Kidney (tissue), 13 donors: ENCODE measurements at regions not wholly inside any gene's neighbourhood (a gene's known extent, or its start where the extent isn't known, plus 50 kb on each side); places are given as distances from the start of the nearest gene placed in this dataset.

Experiments used
- DNase-seq, 5 donors: peaks; one replicate each; pipeline ENCODE4 v3.0.0-alpha.2; 2013 to 2020
- FAIRE-seq: peaks from 2 replicates; lab custom pipeline; 2012; peaks lifted over from hg19 to GRCh38; lab: Jason Lieb, UNC
- H3K27ac ChIP-seq, 2 donors: one replicate each; pipeline ENCODE4 v1.7.0; 2013; ENCODE audit warnings: low read depth in 2 of 2, low read length in 2 of 2, inconsistent platforms in 1 of 2
- H3K27me3 ChIP-seq: one replicate; pipeline ENCODE4 v1.7.1; 2013; ENCODE audit warnings: low read length, inconsistent platforms; ENCODE audit not compliant: control insufficient read depth, insufficient read depth
- H3K36me3 ChIP-seq, 3 donors: one replicate each; pipeline versions ENCODE4 v1.7.0 to v1.7.1; 2013; ENCODE audit warnings: low read length in 3 of 3, control low read depth in 1 of 3, inconsistent platforms in 1 of 3; ENCODE audit not compliant: insufficient read depth in 3 of 3, control insufficient read depth in 2 of 3
- H3K4me1 ChIP-seq, 3 donors: one replicate each; pipeline versions ENCODE4 v1.7.0 to v1.7.1; 2013; ENCODE audit warnings: low read length in 3 of 3, inconsistent platforms in 1 of 3, low read depth in 1 of 3; ENCODE audit not compliant: control insufficient read depth in 2 of 3, insufficient read depth in 2 of 3
- H3K4me3 ChIP-seq, 3 donors: one replicate each; pipeline versions ENCODE4 v1.7.0 to v1.8.1; 2013; ENCODE audit warnings: low read length in 3 of 3, control low read depth in 1 of 3, inconsistent platforms in 1 of 3
- H3K9ac ChIP-seq, 3 donors: one replicate each; pipeline versions ENCODE4 v1.7.0 to v1.7.1; 2013; ENCODE audit warnings: low read length in 3 of 3, control low read depth in 1 of 3, inconsistent platforms in 1 of 3
- H3K9me3 ChIP-seq, 3 donors: one replicate each; pipeline versions ENCODE4 v1.7.0 to v1.7.1; 2013; ENCODE audit warnings: low read length in 3 of 3, control low read depth in 1 of 3, inconsistent platforms in 1 of 3; ENCODE audit not compliant: control insufficient read depth in 2 of 3, insufficient read depth in 1 of 3
- intact Hi-C: fragments of 100-400 bp; cut with DNase I; formaldehyde crosslinking; loops from one replicate; pipeline ENCODE4 v1.11.1; 2022
- TF ChIP-seq, protein P1 (sequence below): IDR thresholded peaks from 3 replicates; pipeline ENCODE4 v1.5.1; 2012; ENCODE audit warnings: mild to moderate bottlenecking, moderate library complexity, borderline replicate concordance; ENCODE audit not compliant: insufficient read depth; ENCODE audit errors: extremely low read depth
- donor health status: control.
- donor health status: control.
- donor health status: control.
- donor health status: control.
- donor health status: control.
- donor health status: DM: yes; HTN: yes; CAD: no.
- donor health status: Normal renal cell carcinoma (clear cell type).

DNA sequence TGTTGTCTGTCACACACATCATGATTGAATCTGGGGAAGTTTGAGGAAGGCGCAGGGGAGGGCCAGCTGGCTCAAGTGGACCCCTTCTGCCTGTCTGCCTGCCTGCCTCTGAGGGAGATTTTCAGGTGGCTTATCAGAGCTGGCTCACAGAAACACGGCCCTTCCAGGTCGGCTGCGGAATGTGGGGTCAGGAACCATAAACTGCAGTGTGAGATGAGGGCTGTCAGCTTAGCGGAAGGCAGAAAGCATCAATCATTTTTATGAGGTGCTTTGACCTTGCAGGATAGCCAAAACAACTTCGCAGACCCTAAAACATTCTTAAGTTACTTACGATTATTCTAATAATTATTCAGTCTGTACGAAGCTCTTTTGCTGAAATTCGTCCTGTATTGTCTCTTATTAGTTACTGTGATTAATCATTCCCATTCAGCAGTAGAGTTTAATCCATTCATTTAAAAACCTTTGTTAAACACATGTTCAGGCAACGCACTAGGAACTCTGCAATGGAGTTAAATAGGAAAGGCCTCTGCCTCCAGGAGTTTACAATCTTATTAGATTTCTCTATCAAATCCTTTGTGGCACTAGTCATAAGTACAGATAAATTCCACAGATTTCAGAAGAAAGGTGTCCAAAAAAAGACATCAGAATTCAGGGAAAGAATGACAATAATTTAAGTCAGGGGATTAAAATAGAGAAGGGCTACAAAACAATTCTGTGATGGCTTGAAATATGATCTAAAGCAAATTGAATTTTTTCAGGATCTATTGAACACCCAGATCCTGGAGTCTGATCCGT lies 371.6 kb downstream of the HRH4 start:
- Histone ChIP-seq H3K36me3 (no peaks in the 10 kb centered on the region), H3K27me3 (no peaks in the 10 kb centered on the region), H3K27ac (no peak overlapping the region), H3K4me3 (no peak overlapping the region), H3K9ac (no peak overlapping the region), H3K4me1 (peaks cover 0 to 15% (median 4%) of the 10 kb centered on the region in 3 donors), H3K9me3 (no peaks in the 10 kb centered on the region)
- DNase-seq: peak in 4 of 5 donors; percentile 91 to 95 (median 94)
- TF ChIP-seq, protein P1, sequence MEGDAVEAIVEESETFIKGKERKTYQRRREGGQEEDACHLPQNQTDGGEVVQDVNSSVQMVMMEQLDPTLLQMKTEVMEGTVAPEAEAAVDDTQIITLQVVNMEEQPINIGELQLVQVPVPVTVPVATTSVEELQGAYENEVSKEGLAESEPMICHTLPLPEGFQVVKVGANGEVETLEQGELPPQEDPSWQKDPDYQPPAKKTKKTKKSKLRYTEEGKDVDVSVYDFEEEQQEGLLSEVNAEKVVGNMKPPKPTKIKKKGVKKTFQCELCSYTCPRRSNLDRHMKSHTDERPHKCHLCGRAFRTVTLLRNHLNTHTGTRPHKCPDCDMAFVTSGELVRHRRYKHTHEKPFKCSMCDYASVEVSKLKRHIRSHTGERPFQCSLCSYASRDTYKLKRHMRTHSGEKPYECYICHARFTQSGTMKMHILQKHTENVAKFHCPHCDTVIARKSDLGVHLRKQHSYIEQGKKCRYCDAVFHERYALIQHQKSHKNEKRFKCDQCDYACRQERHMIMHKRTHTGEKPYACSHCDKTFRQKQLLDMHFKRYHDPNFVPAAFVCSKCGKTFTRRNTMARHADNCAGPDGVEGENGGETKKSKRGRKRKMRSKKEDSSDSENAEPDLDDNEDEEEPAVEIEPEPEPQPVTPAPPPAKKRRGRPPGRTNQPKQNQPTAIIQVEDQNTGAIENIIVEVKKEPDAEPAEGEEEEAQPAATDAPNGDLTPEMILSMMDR: no peak
- FAIRE-seq: no peak
- intact Hi-C loops: no loop called here

DNA sequence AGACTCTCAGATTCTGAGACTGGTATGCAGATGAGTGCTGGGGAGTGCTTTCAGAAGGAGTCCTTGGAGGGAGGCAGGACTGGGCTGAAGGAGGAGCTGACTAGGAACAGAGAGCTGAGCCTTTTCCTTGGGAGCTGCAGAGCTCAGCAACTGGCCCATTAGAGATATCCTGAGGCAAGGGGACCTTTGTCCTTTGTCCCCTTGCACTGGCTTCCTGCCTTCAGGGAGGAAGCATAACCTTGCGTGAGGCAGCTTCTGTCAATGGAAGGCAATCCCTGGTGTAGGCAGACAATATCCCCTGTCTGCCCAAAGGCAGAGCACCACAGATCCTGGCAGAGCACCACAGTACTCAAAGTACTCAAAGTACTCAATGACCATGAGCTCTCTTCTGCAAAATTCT lies 375.3 kb downstream of the HRH4 start:
- DNase-seq: no peak
- H3K27me3 ChIP-seq: no peaks in the 10 kb centered on the region
- no peak overlapping the region for H3K9ac ChIP-seq
- H3K4me3 ChIP-seq: no peak overlapping the region
- no peaks in the 10 kb centered on the region for H3K9me3 ChIP-seq
- intact Hi-C loops: no loop called here
- H3K4me1 ChIP-seq: peaks cover 0 to 12% (median 4%) of the 10 kb centered on the region in 3 donors
- no peak overlapping the region for H3K27ac ChIP-seq
- H3K36me3 ChIP-seq: no peaks in the 10 kb centered on the region
- FAIRE-seq: no peak
- TF ChIP-seq, protein P1: no peak

DNA sequence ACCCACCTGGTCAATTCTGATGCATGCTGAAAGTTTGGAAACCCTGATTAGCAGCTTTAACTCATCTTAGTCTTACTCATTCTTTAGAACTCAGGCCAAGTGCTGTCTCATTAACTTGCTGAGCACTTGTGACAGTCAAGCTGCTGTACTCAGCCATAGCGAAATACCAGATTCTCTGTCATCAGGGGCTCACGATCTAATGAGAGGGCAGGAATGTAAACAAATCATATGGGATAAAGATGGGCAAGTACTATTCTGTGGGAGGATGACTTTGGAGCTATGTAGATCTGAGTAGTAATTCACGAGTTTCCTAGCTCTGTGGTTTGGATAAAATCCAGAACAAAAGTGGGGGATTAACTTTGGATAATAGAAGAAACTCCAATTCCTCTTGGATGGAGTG lies 376.6 kb downstream of the HRH4 start:
- Histone ChIP-seq H3K27ac (no peak overlapping the region), H3K4me1 (peaks cover 0 to 8% (median 0%) of the 10 kb centered on the region in 3 donors), H3K9ac (no peak overlapping the region), H3K27me3 (no peaks in the 10 kb centered on the region), H3K36me3 (no peaks in the 10 kb centered on the region), H3K4me3 (no peak overlapping the region), H3K9me3 (no peaks in the 10 kb centered on the region)
- TF ChIP-seq, protein P1: no peak
- intact Hi-C loops: no loop called here
- FAIRE-seq (no peak), DNase-seq (peak in 3 of 5 donors; percentile 58 to 92 (median 83))
